ENCODE measurements at regions not wholly inside any gene's neighbourhood (a gene's known extent, or its start where the extent isn't known, plus 50 kb on each side); places are given as distances from the start of the nearest gene placed in this dataset.

DNA sequence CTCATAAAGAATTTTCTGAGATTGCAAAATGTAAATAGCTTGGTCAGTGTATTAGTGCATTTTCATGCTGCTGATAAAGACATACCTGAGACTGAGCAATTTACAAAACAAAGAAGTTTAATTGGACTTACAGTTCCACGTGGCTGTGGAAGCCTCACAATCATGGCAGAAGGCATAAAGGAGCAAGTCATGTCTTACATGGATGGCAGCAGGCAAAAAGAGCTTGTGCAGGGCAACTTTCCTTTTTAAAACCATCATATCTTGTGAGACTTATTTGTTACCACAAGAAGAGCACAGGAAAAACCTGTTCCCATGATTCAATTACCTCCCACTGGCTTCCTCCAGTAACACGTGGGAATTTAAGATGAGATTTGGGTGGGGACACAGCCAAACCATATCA lies 112.7 kb upstream of the HDDC2 start:
- Histone ChIP-seq H3K36me3 (no peaks in the 10 kb centered on the region), H3K27me3 (no peaks in the 10 kb centered on the region), H3K4me3 (no peak overlapping the region), H3K27ac (replicated peaks in 1 of 4) (no peak overlapping the region), H3K9me3 (no peaks in the 10 kb centered on the region), H3K4me1 (no peaks in the 10 kb centered on the region)
- DNase-seq (ENCODE audit: extremely low spot score), result no peak
- intact Hi-C loops (cut with DNase I), result no loop called here
- TF ChIP-seq EP300 (IDR thresholded peaks at IDR 0.05), result no peak
- 65% methylated on average over 2 of the region's 2 CpGs for WGBS

DNA sequence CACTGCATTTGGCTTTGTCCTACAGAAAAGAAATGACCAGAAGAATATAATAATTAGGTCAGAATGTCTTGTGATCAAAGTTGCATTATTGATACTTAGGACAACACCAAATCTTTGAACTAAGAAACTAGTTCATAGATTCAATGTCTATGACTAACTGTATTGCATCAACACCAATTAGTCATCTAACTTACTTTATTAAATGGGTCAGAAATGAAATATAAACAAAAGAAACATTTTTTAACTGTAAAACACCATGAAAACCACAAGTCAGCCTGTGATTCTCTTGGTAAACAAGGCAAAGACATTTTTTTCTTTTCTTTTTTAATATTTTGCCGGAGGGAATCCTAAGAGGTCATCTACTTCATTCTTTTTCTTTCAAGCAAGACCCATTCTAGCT lies 114.1 kb upstream of the HDDC2 start:
- intact Hi-C loops (cut with DNase I), result no loop called here
- H3K4me3 ChIP-seq, result no peak overlapping the region
- H3K27ac ChIP-seq (replicated peaks in 1 of 4), result no peak overlapping the region
- no peaks in the 10 kb centered on the region for H3K9me3 ChIP-seq
- no peak for TF ChIP-seq POLR2AphosphoS5 (IDR thresholded peaks at IDR 0.05)
- TF ChIP-seq POLR2A (IDR thresholded peaks at IDR 0.05; ENCODE audit: low read depth), result no peak
- no peak for TF ChIP-seq CTCF (IDR thresholded peaks at IDR 0.05)
- no peak for TF ChIP-seq EP300 (IDR thresholded peaks at IDR 0.05)
- H3K4me1 ChIP-seq, result no peaks in the 10 kb centered on the region
- no peaks in the 10 kb centered on the region for H3K36me3 ChIP-seq
- no peak for DNase-seq (ENCODE audit: extremely low spot score)
- WGBS, result 81% methylated on average over 1 of the region's 1 CpG
- no peaks in the 10 kb centered on the region for H3K27me3 ChIP-seq

GRCh38 chr6:125421836-125422235 lies 120.1 kb upstream of the HDDC2 start:
- no peak for DNase-seq (ENCODE audit: extremely low spot score)
- Histone ChIP-seq H3K4me3 (no peak overlapping the region), H3K27me3 (no peaks in the 10 kb centered on the region), H3K4me1 (no peaks in the 10 kb centered on the region), H3K9me3 (no peaks in the 10 kb centered on the region), H3K36me3 (no peaks in the 10 kb centered on the region), H3K27ac (replicated peaks in 1 of 4) (no peak overlapping the region)
- TF ChIP-seq POLR2A (IDR thresholded peaks at IDR 0.05; ENCODE audit: low read depth), result no peak
- no peak for TF ChIP-seq EP300 (IDR thresholded peaks at IDR 0.05)
- TF ChIP-seq POLR2AphosphoS5 (IDR thresholded peaks at IDR 0.05), result no peak
- no peak for TF ChIP-seq CTCF (IDR thresholded peaks at IDR 0.05)
- intact Hi-C loops (cut with DNase I), result no loop called here
- 42% methylated on average over 9 of the region's 9 CpGs for WGBS

DNA sequence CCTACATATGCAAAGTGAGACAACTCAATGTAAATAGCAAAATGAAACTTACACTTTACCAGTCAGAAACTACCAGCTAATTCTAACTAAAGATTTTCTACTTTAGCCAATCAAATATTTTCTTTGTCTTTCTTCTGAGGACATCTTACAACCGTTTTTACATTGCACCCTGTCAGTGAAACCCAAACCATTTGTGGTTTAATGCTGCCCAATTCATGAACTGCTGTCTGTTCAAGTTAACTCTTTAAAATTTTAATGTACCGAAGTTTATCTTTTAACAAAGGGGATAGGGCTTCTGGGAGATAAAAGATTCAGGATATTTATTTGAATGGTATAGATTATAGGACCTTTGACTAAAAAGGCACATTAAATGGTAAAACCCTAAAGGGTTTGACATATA lies 121.3 kb upstream of the HDDC2 start:
- DNase-seq (ENCODE audit: extremely low spot score), result no peak
- intact Hi-C loops (cut with DNase I), result no loop called here
- H3K9me3 ChIP-seq, result no peaks in the 10 kb centered on the region

DNA sequence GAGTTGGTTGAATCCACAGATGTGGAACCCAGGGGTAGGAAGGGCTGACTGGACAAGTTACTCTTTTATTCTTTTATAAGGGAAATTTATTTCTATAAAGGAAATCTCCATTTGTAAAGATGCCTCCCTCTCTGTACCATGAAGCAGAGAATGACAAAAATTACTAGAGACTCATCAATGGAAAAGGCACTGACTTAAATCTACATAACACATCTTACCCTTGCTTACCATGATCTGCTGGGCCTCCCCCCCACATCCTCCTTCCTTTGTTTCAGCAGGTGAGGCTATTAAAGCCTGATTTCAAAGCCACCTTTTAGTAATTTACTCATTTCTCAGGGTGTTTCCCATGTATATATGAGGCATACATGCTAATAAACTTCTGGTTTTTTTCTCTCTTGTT lies 130.2 kb upstream of the HDDC2 start:
- no peaks in the 10 kb centered on the region for H3K4me1 ChIP-seq
- no peak for DNase-seq (ENCODE audit: extremely low spot score)

More for the DNA sequence above, 121.3 kb upstream of the HDDC2 start:
- no peaks in the 10 kb centered on the region for H3K36me3 ChIP-seq
- H3K27ac ChIP-seq (replicated peaks in 1 of 4), result no peak overlapping the region
- TF ChIP-seq POLR2A (IDR thresholded peaks at IDR 0.05; ENCODE audit: low read depth) (no peak), EP300 (IDR thresholded peaks at IDR 0.05) (no peak), POLR2AphosphoS5 (IDR thresholded peaks at IDR 0.05) (no peak), CTCF (IDR thresholded peaks at IDR 0.05) (no peak)
- H3K4me3 ChIP-seq, result no peak overlapping the region
- WGBS, result 76% methylated on average over 2 of the region's 2 CpGs
- H3K4me1 ChIP-seq, result no peaks in the 10 kb centered on the region
- H3K27me3 ChIP-seq, result no peaks in the 10 kb centered on the region

More for the DNA sequence above, 130.2 kb upstream of the HDDC2 start:
- H3K4me3 ChIP-seq, result no peak overlapping the region
- intact Hi-C loops (cut with DNase I), result no loop called here
- H3K27ac ChIP-seq (replicated peaks in 1 of 4), result no peak overlapping the region
- no peaks in the 10 kb centered on the region for H3K27me3 ChIP-seq
- no peaks in the 10 kb centered on the region for H3K36me3 ChIP-seq
- no peaks in the 10 kb centered on the region for H3K9me3 ChIP-seq
- TF ChIP-seq CTCF (IDR thresholded peaks at IDR 0.05) (no peak), POLR2AphosphoS5 (IDR thresholded peaks at IDR 0.05) (no peak), EP300 (IDR thresholded peaks at IDR 0.05) (no peak), POLR2A (IDR thresholded peaks at IDR 0.05; ENCODE audit: low read depth) (no peak)
